HG03066 (cell line): ENCODE measurements at regions not wholly inside any gene's neighbourhood (a gene's known extent, or its start where the extent isn't known, plus 50 kb on each side); places are given as distances from the start of the nearest gene placed in this dataset.
"Not testable (repeated sequence)": the region's sequence is repeated elsewhere in the genome, so short reads cannot be mapped to it uniquely, and the experiment has no call there.

Experiments
- ATAC-seq: cut with Tn5 transposase; IDR thresholded peaks from one replicate; pipeline ENCODE4 v1.9.1; 2021; ENCODE audit warnings: low read depth; ENCODE audit not compliant: unreplicated experiment

- ATAC-seq: no peak
Observed at GRCh38 chr6:163888030-163888819, 473.7 kb downstream of the QKI start.

GRCh38 chr6:163886428-163886827 lies 471.9 kb downstream of the QKI start:
- ATAC-seq: no peak

GRCh38 chr6:163883984-163884383 lies 469.5 kb downstream of the QKI start:
- no peak for ATAC-seq

- ATAC-seq: no peak
Observed at GRCh38 chr6:163878698-163879097, 464.2 kb downstream of the QKI start.

GRCh38 chr6:163877877-163878639 lies 463.5 kb downstream of the QKI start:
- no peak for ATAC-seq

- no peak for ATAC-seq
Observed at GRCh38 chr6:163876391-163876790, 461.9 kb downstream of the QKI start.

GRCh38 chr6:163874784-163875183 lies 460.3 kb downstream of the QKI start:
- no peak for ATAC-seq

GRCh38 chr6:163872335-163872734 lies 457.8 kb downstream of the QKI start:
- ATAC-seq: no peak

- ATAC-seq: no peak
Observed at GRCh38 chr6:163871616-163872015, 457.1 kb downstream of the QKI start.

GRCh38 chr6:163867518-163868292 lies 453.2 kb downstream of the QKI start:
- no peak for ATAC-seq

GRCh38 chr6:163866192-163866591 lies 451.7 kb downstream of the QKI start:
- no peak for ATAC-seq

- no peak for ATAC-seq
Observed at GRCh38 chr6:163863565-163863964, 449.0 kb downstream of the QKI start.

GRCh38 chr6:163862701-163863100 lies 448.2 kb downstream of the QKI start:
- ATAC-seq: no peak

GRCh38 chr6:163861627-163862026 lies 447.1 kb downstream of the QKI start:
- no peak for ATAC-seq

GRCh38 chr6:163860287-163861081 lies 446.0 kb downstream of the QKI start:
- ATAC-seq: no peak

GRCh38 chr6:163858870-163859269 lies 444.4 kb downstream of the QKI start:
- ATAC-seq: not testable (repeated sequence)

- ATAC-seq: no peak
Observed at GRCh38 chr6:163857421-163857820, 442.9 kb downstream of the QKI start.

GRCh38 chr6:163850874-163851273 lies 436.4 kb downstream of the QKI start:
- no peak for ATAC-seq

- ATAC-seq: no peak
Observed at GRCh38 chr6:163844761-163845160, 430.2 kb downstream of the QKI start.

GRCh38 chr6:163844357-163844756 lies 429.8 kb downstream of the QKI start:
- no peak for ATAC-seq
